ENCODE measurements at regions not wholly inside any gene's neighbourhood (a gene's known extent, or its start where the extent isn't known, plus 50 kb on each side); places are given as distances from the start of the nearest gene placed in this dataset.
"Not testable (repeated sequence)": the region's sequence is repeated elsewhere in the genome, so short reads cannot be mapped to it uniquely, and the experiment has no call there.

GRCh38 chr3:177388209-177388608 lies 190.9 kb upstream of the TBL1XR1 start:
- TF ChIP-seq CTCF (IDR thresholded peaks at IDR 0.05) = no peak
- intact Hi-C loops (cut with DNase I) = no loop called here
- Histone ChIP-seq H3K27ac (no peak overlapping the region), H3K27me3 (no peaks in the 10 kb centered on the region), H3K4me1 (no peaks in the 10 kb centered on the region), H3K36me3 (no peaks in the 10 kb centered on the region), H3K9me3 (no peaks in the 10 kb centered on the region), H3K4me3 (no peak overlapping the region)
- no peak for DNase-seq
- ATAC-seq = no peak

- intact Hi-C loops (cut with DNase I); H3K27me3 ChIP-seq; H3K27ac ChIP-seq; H3K36me3 ChIP-seq; H3K4me3 ChIP-seq; ATAC-seq; DNase-seq; H3K9me3 ChIP-seq; H3K4me1 ChIP-seq: not testable (repeated sequence)
Measured at GRCh38 chr3:177394231-177395024, 197.1 kb upstream of the TBL1XR1 start.

- no peak for ATAC-seq
- Histone ChIP-seq H3K27me3 (no peaks in the 10 kb centered on the region), H3K9me3 (no peaks in the 10 kb centered on the region), H3K4me1 (no peaks in the 10 kb centered on the region), H3K4me3 (no peak overlapping the region), H3K36me3 (no peaks in the 10 kb centered on the region), H3K27ac (no peak overlapping the region)
- no peak for TF ChIP-seq CTCF (IDR thresholded peaks at IDR 0.05)
- DNase-seq = no peak
- intact Hi-C loops (cut with DNase I) = no loop called here
Measured at GRCh38 chr3:177396733-177397132, 199.5 kb upstream of the TBL1XR1 start.

GRCh38 chr3:177401375-177401774 lies 204.1 kb upstream of the TBL1XR1 start:
- intact Hi-C loops (cut with DNase I) = no loop called here
- no peaks in the 10 kb centered on the region for H3K4me1 ChIP-seq
- H3K27ac ChIP-seq = no peak overlapping the region
- DNase-seq (no peak), ATAC-seq (no peak)
- no peak for TF ChIP-seq CTCF (IDR thresholded peaks at IDR 0.05)
- no peaks in the 10 kb centered on the region for H3K36me3 ChIP-seq
- no peaks in the 10 kb centered on the region for H3K9me3 ChIP-seq
- no peaks in the 10 kb centered on the region for H3K27me3 ChIP-seq
- no peak overlapping the region for H3K4me3 ChIP-seq

GRCh38 chr3:177402533-177402932 lies 205.3 kb upstream of the TBL1XR1 start:
- no peak for DNase-seq
- TF ChIP-seq CTCF (IDR thresholded peaks at IDR 0.05) = no peak
- H3K36me3 ChIP-seq = no peaks in the 10 kb centered on the region
- no peak overlapping the region for H3K4me3 ChIP-seq
- H3K4me1 ChIP-seq = no peaks in the 10 kb centered on the region
- H3K9me3 ChIP-seq = no peaks in the 10 kb centered on the region
- no peak for ATAC-seq
- H3K27me3 ChIP-seq = no peaks in the 10 kb centered on the region
- no peak overlapping the region for H3K27ac ChIP-seq
- intact Hi-C loops (cut with DNase I) = no loop called here

- no peak overlapping the region for H3K27ac ChIP-seq
- no peak overlapping the region for H3K4me3 ChIP-seq
- no peak for TF ChIP-seq CTCF (IDR thresholded peaks at IDR 0.05)
- H3K27me3 ChIP-seq = no peaks in the 10 kb centered on the region
- no peaks in the 10 kb centered on the region for H3K9me3 ChIP-seq
- H3K4me1 ChIP-seq = no peaks in the 10 kb centered on the region
- intact Hi-C loops (cut with DNase I) = no loop called here
- no peak for ATAC-seq
- no peak for DNase-seq
- H3K36me3 ChIP-seq = no peaks in the 10 kb centered on the region
Measured at GRCh38 chr3:177405191-177405672, 207.9 kb upstream of the TBL1XR1 start.
